Type B pancreatic cell (in vitro differentiated cells): ENCODE measurements at regions not wholly inside any gene's neighbourhood (a gene's known extent, or its start where the extent isn't known, plus 50 kb on each side); places are given as distances from the start of the nearest gene placed in this dataset.

ENCODE experiments used
- DNase-seq: peaks from one replicate; pipeline ENCODE4 v3.0.0; 2021; ENCODE audit warnings: mixed read lengths; ENCODE audit not compliant: unreplicated experiment; ENCODE audit errors: extremely low spot score
- H3K27ac Mint-ChIP-seq: 2 replicates; pipeline ENCODE4 v1.8.0; 2021; ENCODE audit warnings: mild to moderate bottlenecking, mixed read lengths
- H3K27me3 Mint-ChIP-seq: 2 replicates; pipeline ENCODE4 v1.8.0; 2021; ENCODE audit warnings: mixed read lengths
- H3K36me3 Mint-ChIP-seq: 2 replicates; pipeline ENCODE4 v1.8.0; 2021; ENCODE audit warnings: mixed read lengths
- H3K4me1 Mint-ChIP-seq: one replicate; pipeline ENCODE4 v1.8.0; 2021; ENCODE audit warnings: mixed read lengths; ENCODE audit not compliant: unreplicated experiment
- H3K4me3 Mint-ChIP-seq: 2 replicates; pipeline ENCODE4 v1.8.0; 2021; ENCODE audit warnings: mild to moderate bottlenecking, mixed read lengths
- H3K9me3 Mint-ChIP-seq: 2 replicates; pipeline ENCODE4 v1.8.0; 2021; ENCODE audit warnings: mixed read lengths
- TF ChIP-seq, protein P1 (sequence below): fragments of 200-600 bp; sonication (generic); conservative IDR thresholded peaks from 2 replicates; pipeline ENCODE4 v1.5.0; 2021; ENCODE audit warnings: antibody characterized with exemption, mild to moderate bottlenecking

GRCh38 chr18:7288544-7288943, 57.7 kb downstream of the LRRC30 start:
- H3K36me3 Mint-ChIP-seq: no peaks in the 10 kb centered on the region
- TF ChIP-seq, protein P1, sequence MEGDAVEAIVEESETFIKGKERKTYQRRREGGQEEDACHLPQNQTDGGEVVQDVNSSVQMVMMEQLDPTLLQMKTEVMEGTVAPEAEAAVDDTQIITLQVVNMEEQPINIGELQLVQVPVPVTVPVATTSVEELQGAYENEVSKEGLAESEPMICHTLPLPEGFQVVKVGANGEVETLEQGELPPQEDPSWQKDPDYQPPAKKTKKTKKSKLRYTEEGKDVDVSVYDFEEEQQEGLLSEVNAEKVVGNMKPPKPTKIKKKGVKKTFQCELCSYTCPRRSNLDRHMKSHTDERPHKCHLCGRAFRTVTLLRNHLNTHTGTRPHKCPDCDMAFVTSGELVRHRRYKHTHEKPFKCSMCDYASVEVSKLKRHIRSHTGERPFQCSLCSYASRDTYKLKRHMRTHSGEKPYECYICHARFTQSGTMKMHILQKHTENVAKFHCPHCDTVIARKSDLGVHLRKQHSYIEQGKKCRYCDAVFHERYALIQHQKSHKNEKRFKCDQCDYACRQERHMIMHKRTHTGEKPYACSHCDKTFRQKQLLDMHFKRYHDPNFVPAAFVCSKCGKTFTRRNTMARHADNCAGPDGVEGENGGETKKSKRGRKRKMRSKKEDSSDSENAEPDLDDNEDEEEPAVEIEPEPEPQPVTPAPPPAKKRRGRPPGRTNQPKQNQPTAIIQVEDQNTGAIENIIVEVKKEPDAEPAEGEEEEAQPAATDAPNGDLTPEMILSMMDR: no peak
- DNase-seq: no peak
- no peaks in the 10 kb centered on the region for H3K4me1 Mint-ChIP-seq
- H3K27ac Mint-ChIP-seq: no peak overlapping the region
- H3K4me3 Mint-ChIP-seq: no peak overlapping the region
- peaks cover 3% of the 10 kb centered on the region for H3K27me3 Mint-ChIP-seq
- H3K9me3 Mint-ChIP-seq: no peaks in the 10 kb centered on the region

DNA sequence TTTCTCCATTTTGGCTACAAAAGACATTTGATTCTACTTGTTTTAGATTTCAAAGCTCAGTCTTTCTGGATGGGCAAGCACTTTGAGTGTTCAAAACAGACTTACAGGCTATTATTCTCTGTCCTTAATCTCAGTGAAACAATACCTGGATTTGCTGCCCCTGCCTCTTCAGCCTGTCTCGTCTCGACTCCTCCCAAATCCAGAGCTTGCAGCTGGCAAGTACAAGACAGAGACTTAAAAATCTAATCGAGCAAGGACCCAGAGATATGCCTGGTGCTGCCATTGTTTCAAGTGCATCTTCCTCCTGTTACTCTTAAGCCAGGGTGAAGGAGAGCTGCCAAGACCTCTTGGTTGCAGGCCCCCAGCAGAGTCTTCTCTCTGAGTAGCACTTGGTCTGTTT, 59.2 kb downstream of the LRRC30 start:
- no peaks in the 10 kb centered on the region for H3K4me1 Mint-ChIP-seq
- H3K27me3 Mint-ChIP-seq: peaks cover 2% of the 10 kb centered on the region
- no peak overlapping the region for H3K27ac Mint-ChIP-seq
- no peak for DNase-seq
- H3K9me3 Mint-ChIP-seq: peaks cover 2% of the 10 kb centered on the region
- no peaks in the 10 kb centered on the region for H3K36me3 Mint-ChIP-seq
- TF ChIP-seq, protein P1: no peak
- H3K4me3 Mint-ChIP-seq: no peak overlapping the region

DNA sequence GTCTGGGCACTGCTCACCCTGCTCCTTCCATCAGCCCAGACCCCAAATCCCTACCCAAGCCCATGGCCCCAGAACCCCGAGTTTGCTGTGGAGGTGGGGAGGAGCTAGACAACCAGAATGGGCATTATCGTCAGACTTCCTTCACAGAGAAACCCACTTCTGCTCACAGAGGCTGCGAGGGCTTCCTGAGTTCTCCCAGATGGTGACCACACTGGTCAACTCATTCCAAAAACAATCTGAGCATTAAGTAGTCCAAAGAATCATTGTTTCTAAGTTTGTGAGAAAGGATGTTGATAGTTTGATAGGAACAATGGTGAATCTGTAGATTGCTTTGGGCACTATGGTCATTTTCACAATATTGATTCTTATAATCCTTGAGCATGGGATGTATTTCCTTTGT, 60.2 kb downstream of the LRRC30 start:
- no peak for DNase-seq
- H3K27ac Mint-ChIP-seq: no peak overlapping the region

GRCh38 chr18:7298149-7298548, 67.3 kb downstream of the LRRC30 start:
- Mint-ChIP-seq H3K4me1 (no peaks in the 10 kb centered on the region), H3K4me3 (no peak overlapping the region), H3K9me3 (peaks cover 6% of the 10 kb centered on the region)

More for the DNA sequence above, 60.2 kb downstream of the LRRC30 start:
- Mint-ChIP-seq H3K4me3 (no peak overlapping the region), H3K4me1 (no peaks in the 10 kb centered on the region), H3K36me3 (no peaks in the 10 kb centered on the region), H3K27me3 (no peaks in the 10 kb centered on the region), H3K9me3 (peaks cover 6% of the 10 kb centered on the region)
- TF ChIP-seq, protein P1: no peak

DNA sequence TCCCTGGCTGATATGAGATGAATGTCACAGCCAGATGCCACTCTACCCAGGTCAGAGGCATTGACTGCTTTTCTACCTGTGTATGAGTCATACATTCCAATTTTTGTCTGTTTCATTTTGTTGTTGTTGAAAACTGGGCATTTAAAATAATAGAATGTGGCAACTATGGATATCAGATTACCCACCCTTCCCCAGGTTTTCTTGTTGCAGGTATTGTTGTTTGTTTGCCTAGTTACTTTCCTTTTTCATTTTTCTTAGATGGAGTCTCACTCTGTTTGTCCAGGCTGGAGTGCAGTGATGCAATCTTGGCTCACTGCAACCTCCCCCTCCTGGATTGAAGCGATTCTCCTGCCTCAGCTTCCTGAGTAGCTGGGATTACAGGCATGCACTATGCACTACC, 70.2 kb downstream of the LRRC30 start:
- H3K4me3 Mint-ChIP-seq: no peak overlapping the region
- TF ChIP-seq, protein P1: no peak
- H3K36me3 Mint-ChIP-seq: no peaks in the 10 kb centered on the region
- no peaks in the 10 kb centered on the region for H3K9me3 Mint-ChIP-seq
- no peaks in the 10 kb centered on the region for H3K27me3 Mint-ChIP-seq
- no peak overlapping the region for H3K27ac Mint-ChIP-seq
- H3K4me1 Mint-ChIP-seq: no peaks in the 10 kb centered on the region
- no peak for DNase-seq

More at GRCh38 chr18:7298149-7298548, 67.3 kb downstream of the LRRC30 start:
- no peak for DNase-seq
- no peak overlapping the region for H3K27ac Mint-ChIP-seq
- TF ChIP-seq, protein P1: no peak
- H3K36me3 Mint-ChIP-seq: no peaks in the 10 kb centered on the region
- no peaks in the 10 kb centered on the region for H3K27me3 Mint-ChIP-seq
